Thyroid gland (tissue), 4 donors: ENCODE measurements at regions not wholly inside any gene's neighbourhood (a gene's known extent, or its start where the extent isn't known, plus 50 kb on each side); places are given as distances from the start of the nearest gene placed in this dataset.

Experiments
- POLR2A ChIP-seq, 2 donors: fragments of 450-650 bp; IDR thresholded peaks; one replicate each; pipeline ENCODE4 v1.6.1; 2017; ENCODE audit warnings: antibody characterized with exemption in 2 of 2, mild to moderate bottlenecking in 2 of 2, moderate library complexity in 1 of 2
- TF ChIP-seq, protein P1 (sequence below), 6 experiments: fragments of 200-600 bp in 3 of 6; fragments of 450-650 bp in 3 of 6; sonication (generic) in 3 of 6; IDR thresholded peaks; one replicate each; pipeline ENCODE4 v1.5.1; 2016 to 2019; ENCODE audit warnings: antibody characterized with exemption in 6 of 6, mild to moderate bottlenecking in 2 of 6, inconsistent platforms in 1 of 6, moderate library complexity in 1 of 6

GRCh38 chr13:80094526-80094925 is 246.4 kb downstream of the SPRY2 start:
- TF ChIP-seq, protein P1, sequence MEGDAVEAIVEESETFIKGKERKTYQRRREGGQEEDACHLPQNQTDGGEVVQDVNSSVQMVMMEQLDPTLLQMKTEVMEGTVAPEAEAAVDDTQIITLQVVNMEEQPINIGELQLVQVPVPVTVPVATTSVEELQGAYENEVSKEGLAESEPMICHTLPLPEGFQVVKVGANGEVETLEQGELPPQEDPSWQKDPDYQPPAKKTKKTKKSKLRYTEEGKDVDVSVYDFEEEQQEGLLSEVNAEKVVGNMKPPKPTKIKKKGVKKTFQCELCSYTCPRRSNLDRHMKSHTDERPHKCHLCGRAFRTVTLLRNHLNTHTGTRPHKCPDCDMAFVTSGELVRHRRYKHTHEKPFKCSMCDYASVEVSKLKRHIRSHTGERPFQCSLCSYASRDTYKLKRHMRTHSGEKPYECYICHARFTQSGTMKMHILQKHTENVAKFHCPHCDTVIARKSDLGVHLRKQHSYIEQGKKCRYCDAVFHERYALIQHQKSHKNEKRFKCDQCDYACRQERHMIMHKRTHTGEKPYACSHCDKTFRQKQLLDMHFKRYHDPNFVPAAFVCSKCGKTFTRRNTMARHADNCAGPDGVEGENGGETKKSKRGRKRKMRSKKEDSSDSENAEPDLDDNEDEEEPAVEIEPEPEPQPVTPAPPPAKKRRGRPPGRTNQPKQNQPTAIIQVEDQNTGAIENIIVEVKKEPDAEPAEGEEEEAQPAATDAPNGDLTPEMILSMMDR (IDR thresholded peaks at IDR 0.05): no peak
- TF ChIP-seq POLR2A (IDR thresholded peaks at IDR 0.05): no peak
